ENCODE measurements at regions not wholly inside any gene's neighbourhood (a gene's known extent, or its start where the extent isn't known, plus 50 kb on each side); places are given as distances from the start of the nearest gene placed in this dataset.

GRCh38 chr3:63092515-63092914 is 185.6 kb upstream of the SYNPR start:
- TF ChIP-seq, protein P1, sequence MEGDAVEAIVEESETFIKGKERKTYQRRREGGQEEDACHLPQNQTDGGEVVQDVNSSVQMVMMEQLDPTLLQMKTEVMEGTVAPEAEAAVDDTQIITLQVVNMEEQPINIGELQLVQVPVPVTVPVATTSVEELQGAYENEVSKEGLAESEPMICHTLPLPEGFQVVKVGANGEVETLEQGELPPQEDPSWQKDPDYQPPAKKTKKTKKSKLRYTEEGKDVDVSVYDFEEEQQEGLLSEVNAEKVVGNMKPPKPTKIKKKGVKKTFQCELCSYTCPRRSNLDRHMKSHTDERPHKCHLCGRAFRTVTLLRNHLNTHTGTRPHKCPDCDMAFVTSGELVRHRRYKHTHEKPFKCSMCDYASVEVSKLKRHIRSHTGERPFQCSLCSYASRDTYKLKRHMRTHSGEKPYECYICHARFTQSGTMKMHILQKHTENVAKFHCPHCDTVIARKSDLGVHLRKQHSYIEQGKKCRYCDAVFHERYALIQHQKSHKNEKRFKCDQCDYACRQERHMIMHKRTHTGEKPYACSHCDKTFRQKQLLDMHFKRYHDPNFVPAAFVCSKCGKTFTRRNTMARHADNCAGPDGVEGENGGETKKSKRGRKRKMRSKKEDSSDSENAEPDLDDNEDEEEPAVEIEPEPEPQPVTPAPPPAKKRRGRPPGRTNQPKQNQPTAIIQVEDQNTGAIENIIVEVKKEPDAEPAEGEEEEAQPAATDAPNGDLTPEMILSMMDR (IDR thresholded peaks at IDR 0.05; ENCODE audit: poor library complexity), result no peak
- TF ChIP-seq EZH2phosphoT487 (IDR thresholded peaks at IDR 0.05; ENCODE audit: low read depth, severe bottlenecking, unreplicated experiment), result no peak
- TF ChIP-seq EZH2 (IDR thresholded peaks at IDR 0.05; ENCODE audit: borderline replicate concordance), result no peak

Measured in hepatocyte (in vitro differentiated cells).